Heart right ventricle (tissue), 16 donors: ENCODE measurements at regions not wholly inside any gene's neighbourhood (a gene's known extent, or its start where the extent isn't known, plus 50 kb on each side); places are given as distances from the start of the nearest gene placed in this dataset.
A peak's percentile ranks its signal among the peaks of the same experiment; 100 is the strongest.

Experiments
- ATAC-seq, 8 donors: fragments of 200-7000 bp; cut with Tn5 transposase; one replicate each; pipeline ENCODE4 v1.9.1; 2020; ENCODE audit warnings: mild to moderate bottlenecking in 8 of 8, moderate library complexity in 8 of 8, moderate number of reproducible peaks in 1 of 8
- DNase-seq, 2 donors: peaks; one replicate each; pipeline ENCODE4 v3.0.0-alpha.2; 2020
- H3K27ac ChIP-seq, 10 donors: fragments of 200-600 bp; sonication (generic) in 2 of 10; one replicate each; pipeline versions ENCODE4 v1.5.0 to v1.8.0; 2020 to 2022; ENCODE audit warnings: mild to moderate bottlenecking in 3 of 10
- H3K27me3 ChIP-seq, 7 donors: fragments of 200-600 bp; one replicate each; pipeline ENCODE4 v1.8.0; 2021 to 2022; ENCODE audit warnings: mild to moderate bottlenecking in 2 of 7
- H3K36me3 ChIP-seq, 9 donors: fragments of 200-600 bp; sonication (generic) in 1 of 9; one replicate each; pipeline versions ENCODE4 v1.5.0 to v1.8.0; 2020 to 2022; ENCODE audit warnings: mild to moderate bottlenecking in 2 of 9
- H3K4me1 ChIP-seq, 9 donors: fragments of 200-600 bp; sonication (generic) in 1 of 9; one replicate each; pipeline versions ENCODE4 v1.5.0 to v1.8.0; 2020 to 2022; ENCODE audit warnings: mild to moderate bottlenecking in 4 of 9
- H3K4me3 ChIP-seq, 10 donors: fragments of 200-600 bp; sonication (generic) in 2 of 10; one replicate each; pipeline versions ENCODE4 v1.5.0 to v1.8.0; 2020 to 2022; ENCODE audit warnings: mild to moderate bottlenecking in 7 of 10, moderate library complexity in 2 of 10
- H3K9me3 ChIP-seq, 11 donors: fragments of 200-600 bp in 10 of 11; sonication (generic) in 2 of 11; one replicate each; pipeline versions ENCODE4 v1.5.0 to v1.8.0; 2013 to 2022; ENCODE audit warnings: mild to moderate bottlenecking in 2 of 11, control low read depth in 1 of 11, moderate library complexity in 1 of 11
- CTCF ChIP-seq, 9 donors: fragments of 200-600 bp; sonication (generic) in 2 of 9; IDR thresholded peaks; one replicate each; pipeline versions ENCODE4 v1.5.0 to v1.8.0; 2021 to 2022; ENCODE audit warnings: antibody characterized with exemption in 9 of 9, mild to moderate bottlenecking in 5 of 9, moderate library complexity in 1 of 9
- WGBS, 2 donors: extraction: QIAGEN DNeasy Blood & Tissue Kit; methylation state at CpG; one replicate each; pipeline ENCODE4 v1.1.7; 2013; ENCODE audit warnings: inconsistent platforms in 1 of 2; 5-methylcytosine and 5-hydroxymethylcytosine counted together
- intact Hi-C, 10 donors: fragments of 100-400 bp; cut with DNase I; formaldehyde crosslinking; loops; one replicate each; pipeline versions ENCODE4 v1.11.1 to v1.14.2; 2022
- donor health status: Arrhythmogenic right ventricular cardiomyopathy.
- donor health status: ischemic (EF 13 %, LVEDD 7.1; RV severe dilation, severe dysfunction).
- donor health status: healthy with polysubstance abuse.
- donor health status: DM: no; HTN: yes; CAD: no.
- donor health status: DM: no; HTN: no; CAD: no.
- donor health status: ischemic (EF 25% LVEDD 6.9; RV normal size, moderate dysfunction).
- donor health status: ischemic (EF 25% LVEDD 5.7; RV mildly dilated, moderate dysfunction).
- donor health status: healthy.
- donor health status: DM: yes; HTN: yes; CAD: no.
- donor health status: Ischemic cardiomyopathy.
- donor health status: ischemic (EF 35%, LVEDD 5.7; RV mildly dilated, moderate dysfunction).
- donor health status: nonischemic (EF 11% LVEDD 7.7; RV severe dilation, severe dysfunction).
- donor health status: DM: yes; HTN: yes; CAD: no.
- donor health status: PGD.
- donor health status: ischemic (EF 29% LVEDD 5.4; RV normal size, mild dysfunction).
- donor health status: nonischemic (EF 23%, LVEDD 6.1; RV moderate dilation, normal function).

DNA sequence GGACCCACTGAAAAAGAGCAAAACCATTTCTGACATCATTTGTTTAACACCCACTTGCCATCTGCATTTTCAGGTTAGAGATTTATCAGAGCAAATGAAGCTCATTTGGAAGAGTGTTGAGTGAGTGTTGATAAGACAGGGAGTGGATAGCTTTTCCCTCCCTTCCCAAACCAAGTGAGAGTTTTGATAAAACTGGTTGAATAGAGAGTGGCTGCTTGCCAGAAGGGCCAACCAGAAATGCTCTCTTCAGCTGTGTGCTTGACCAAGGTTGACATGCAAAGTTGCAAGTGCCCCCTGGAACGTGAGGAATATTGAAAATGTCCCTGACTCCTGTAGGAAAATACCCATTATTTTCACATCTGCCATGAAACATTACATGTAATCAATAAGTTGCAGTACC is 1487.0 kb upstream of the FLRT2 start:
- Histone ChIP-seq H3K27me3 (no peaks in the 10 kb centered on the region), H3K4me1 (no peaks in the 10 kb centered on the region), H3K9me3 (no peaks in the 10 kb centered on the region), H3K4me3 (no peak overlapping the region), H3K36me3 (no peaks in the 10 kb centered on the region), H3K27ac (no peak overlapping the region)
- 29 to 53% methylated on average over 1 of the region's 1 CpG for WGBS, 2 donors
- TF ChIP-seq CTCF (IDR thresholded peaks at IDR 0.05): no peak
- no peak for ATAC-seq
- intact Hi-C loops: no loop called here
- DNase-seq: no peak

DNA sequence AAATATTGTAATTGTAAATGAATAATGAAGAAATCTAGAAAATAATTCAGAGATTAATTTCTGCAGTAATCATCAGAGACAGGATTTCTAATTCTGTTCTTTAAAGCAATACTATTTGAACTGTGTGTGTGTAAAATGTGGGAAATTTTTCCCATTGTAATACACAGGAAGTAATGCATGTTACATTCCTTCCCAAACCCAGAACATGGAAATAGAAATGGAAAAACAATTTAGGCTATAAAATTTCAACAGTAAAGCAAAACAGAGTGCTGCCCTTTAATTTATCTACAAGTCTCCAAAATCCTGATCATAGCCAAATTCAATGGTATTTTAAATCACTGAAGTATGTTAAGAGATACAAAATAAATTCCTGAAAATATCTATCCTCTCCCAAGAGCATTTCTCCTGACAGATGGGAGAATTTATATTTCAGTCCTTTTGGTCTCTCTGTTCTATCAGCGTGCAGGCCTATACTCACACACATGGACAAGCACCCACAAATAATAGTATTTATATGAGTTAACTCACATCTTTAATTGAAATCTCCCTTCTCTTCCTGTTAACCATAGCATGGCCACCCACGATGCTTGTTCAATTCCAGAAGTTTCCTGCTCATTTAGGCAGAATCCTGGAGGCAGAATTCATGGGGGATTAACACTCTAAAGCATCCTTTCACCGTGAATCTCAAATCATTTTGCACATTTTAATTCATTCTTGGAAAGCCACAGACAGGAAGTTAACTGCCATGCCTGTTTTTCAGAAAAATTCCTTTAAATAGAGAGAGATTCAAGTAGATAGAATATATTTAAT is 1465.4 kb upstream of the FLRT2 start:
- ATAC-seq (no peak), DNase-seq (no peak)
- Histone ChIP-seq H3K4me3 (no peak overlapping the region), H3K27me3 (no peaks in the 10 kb centered on the region), H3K9me3 (peaks cover 0 to 2% (median 0%) of the 10 kb centered on the region in 11 donors), H3K4me1 (peaks cover 0 to 9% (median 0%) of the 10 kb centered on the region in 9 donors), H3K36me3 (no peaks in the 10 kb centered on the region), H3K27ac (peak overlapping the region in 1 of 10 donors; percentile 20)
- WGBS, 2 donors: 39 to 45% methylated on average over 3 of the region's 3 CpGs
- no peak for TF ChIP-seq CTCF (IDR thresholded peaks at IDR 0.05)
- intact Hi-C loops: no loop called here

- H3K4me3 ChIP-seq: no peak overlapping the region
- 91 to 94% methylated on average over 5 of the region's 5 CpGs for WGBS, 2 donors
- H3K27ac ChIP-seq: no peak overlapping the region
- DNase-seq: no peak
- ATAC-seq: no peak
- no peaks in the 10 kb centered on the region for H3K36me3 ChIP-seq
- TF ChIP-seq CTCF (IDR thresholded peaks at IDR 0.05): no peak
- H3K9me3 ChIP-seq: peaks cover 0 to 2% (median 0%) of the 10 kb centered on the region in 11 donors
- H3K27me3 ChIP-seq: no peaks in the 10 kb centered on the region
- peaks cover 0 to 9% (median 0%) of the 10 kb centered on the region in 9 donors for H3K4me1 ChIP-seq
- intact Hi-C loops: no loop called here
These were observed 1464.1 kb upstream of the FLRT2 start for GRCh38 chr14:84065811-84066210.

- WGBS, 2 donors: 95 to 97% methylated on average over 2 of the region's 2 CpGs
- Histone ChIP-seq H3K27ac (no peak overlapping the region), H3K4me1 (peaks cover 0 to 9% (median 0%) of the 10 kb centered on the region in 9 donors), H3K36me3 (no peaks in the 10 kb centered on the region), H3K4me3 (no peak overlapping the region), H3K27me3 (no peaks in the 10 kb centered on the region), H3K9me3 (peaks cover 0 to 2% (median 0%) of the 10 kb centered on the region in 11 donors)
- no peak for TF ChIP-seq CTCF (IDR thresholded peaks at IDR 0.05)
- ATAC-seq: no peak
- intact Hi-C loops: no loop called here
- DNase-seq: no peak
These were observed 1461.7 kb upstream of the FLRT2 start for GRCh38 chr14:84068288-84068687.
